HK-2 (cell line): ENCODE measurements at regions not wholly inside any gene's neighbourhood (a gene's known extent, or its start where the extent isn't known, plus 50 kb on each side); places are given as distances from the start of the nearest gene placed in this dataset.
"Not testable (repeated sequence)": the region's sequence is repeated elsewhere in the genome, so short reads cannot be mapped to it uniquely, and the experiment has no call there.

ENCODE experiments used
- DNase-seq: peaks from one replicate; pipeline ENCODE4 v3.0.0-alpha.2; 2018; ENCODE audit not compliant: unreplicated experiment

DNA sequence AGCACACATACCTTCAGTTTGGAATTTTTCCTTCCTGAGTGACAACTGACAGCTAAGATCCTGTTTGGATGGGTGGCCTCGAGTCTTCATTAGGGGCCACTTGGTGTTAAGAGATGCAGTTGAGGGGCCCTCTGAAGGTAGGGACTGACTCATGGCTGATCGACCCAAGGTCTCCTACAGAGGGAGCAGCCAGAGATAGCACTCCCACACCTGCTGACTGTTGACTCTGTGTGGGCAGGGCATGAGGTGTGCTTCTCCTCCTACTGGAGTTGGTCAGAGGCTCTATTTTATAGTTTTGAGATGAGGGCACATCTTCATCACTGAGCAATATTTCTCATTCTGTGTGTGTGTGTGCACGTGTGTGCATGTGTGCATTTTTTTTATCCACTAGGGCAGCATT is 378.8 kb upstream of the PODXL start:
- DNase-seq, result no peak

DNA sequence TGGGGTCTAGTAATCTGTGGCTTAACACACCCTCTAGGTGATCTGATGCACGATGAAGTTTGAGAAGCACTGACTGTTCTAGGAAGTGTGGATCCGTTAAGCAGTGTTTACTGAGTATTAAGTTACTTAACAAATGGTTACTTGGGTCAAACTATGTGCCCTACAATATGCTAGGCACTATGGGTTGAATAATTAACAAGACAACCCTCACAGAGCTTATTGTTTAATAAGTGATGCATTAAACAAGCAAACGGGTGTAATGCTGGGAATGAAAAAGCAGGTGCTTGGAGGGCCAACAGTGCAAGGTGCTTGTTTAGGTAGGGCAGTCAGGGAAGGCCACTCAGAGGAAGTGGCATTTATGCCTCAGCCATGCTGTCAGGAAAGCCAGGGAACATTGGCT is 378.0 kb upstream of the PODXL start:
- DNase-seq, result no peak

GRCh38 chr7:131933751-131934289 is 377.4 kb upstream of the PODXL start:
- DNase-seq, result no peak

DNA sequence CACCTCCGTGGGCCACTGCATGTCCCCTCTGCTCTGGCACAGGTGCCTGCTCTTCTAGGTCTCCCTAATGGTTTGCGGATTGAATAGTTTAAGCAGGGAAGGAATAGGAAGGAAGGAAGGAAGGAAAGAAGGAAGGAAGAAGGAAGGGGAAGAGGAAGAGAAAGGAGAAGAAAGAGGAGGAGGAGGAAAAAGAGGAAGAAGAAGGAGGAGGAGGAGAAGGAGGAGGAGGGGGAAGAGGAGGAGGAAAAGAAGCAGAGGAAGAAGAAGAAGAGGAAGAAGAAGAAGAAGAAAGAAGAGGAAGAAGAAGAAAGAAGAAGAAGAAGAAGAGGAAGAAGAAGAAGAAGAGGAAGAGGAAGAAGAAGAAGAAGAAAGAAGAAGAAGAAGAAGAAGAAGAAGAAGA is 376.8 kb upstream of the PODXL start:
- DNase-seq, result not testable (repeated sequence)

DNA sequence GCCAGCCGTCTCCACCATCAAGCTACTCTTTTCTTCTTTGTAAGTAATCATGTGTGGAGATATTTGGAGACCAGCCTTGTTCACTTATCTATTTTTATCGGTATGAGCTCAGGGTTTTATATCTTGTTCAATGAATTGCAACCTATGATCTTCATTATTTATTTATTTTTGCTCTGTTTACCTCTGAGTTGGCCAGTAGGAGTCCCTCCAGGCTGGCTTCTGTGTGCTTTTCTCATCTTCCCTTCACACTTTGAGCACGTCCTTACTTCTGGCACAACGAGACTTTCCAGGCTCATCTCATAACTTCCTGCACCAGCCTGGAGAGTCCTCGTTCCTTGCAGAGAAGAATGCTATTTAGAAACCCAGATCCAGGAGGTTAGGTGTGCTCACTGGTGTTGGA is 375.8 kb upstream of the PODXL start:
- no peak for DNase-seq

GRCh38 chr7:131931370-131931769 is 374.9 kb upstream of the PODXL start:
- no peak for DNase-seq

DNA sequence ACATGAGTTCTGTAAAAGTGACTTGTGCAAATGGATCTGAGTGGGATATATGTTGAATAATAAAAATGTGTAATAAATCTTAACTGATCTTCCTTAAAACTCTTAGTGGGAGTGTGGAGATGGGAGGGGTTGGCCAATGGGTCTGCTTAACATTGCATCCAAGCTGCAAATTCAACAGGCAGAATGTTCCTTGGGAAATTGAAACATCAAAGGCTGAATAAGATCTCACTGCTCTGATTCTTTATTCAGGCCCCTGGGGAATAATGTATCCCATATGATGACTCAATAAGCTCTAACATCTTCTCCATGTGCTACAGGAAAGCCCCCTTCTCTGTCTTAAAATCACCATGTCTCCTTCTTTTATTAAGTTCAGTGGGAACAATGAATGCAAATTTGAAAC is 373.2 kb upstream of the PODXL start:
- no peak for DNase-seq

- no peak for DNase-seq
These were observed 371.5 kb upstream of the PODXL start for GRCh38 chr7:131927770-131928423.

DNA sequence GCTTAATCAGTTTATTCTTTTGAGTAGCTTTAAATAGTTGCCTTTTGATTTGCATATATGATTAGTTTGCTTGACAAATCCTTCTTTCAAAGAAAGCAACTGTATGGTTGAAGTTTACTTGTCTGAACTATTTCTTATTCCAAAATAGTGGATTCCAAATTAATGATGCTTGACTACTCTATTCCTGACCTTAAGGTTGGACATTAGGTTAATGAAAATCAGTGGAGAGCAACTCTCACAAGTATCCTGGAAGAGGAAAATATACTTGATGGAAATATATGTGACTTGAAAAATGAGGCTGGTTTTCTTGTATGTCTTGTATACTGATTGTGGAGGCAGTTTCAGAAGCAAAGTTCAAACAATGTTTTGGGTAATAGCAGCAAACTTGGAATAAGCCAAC is 369.2 kb upstream of the PODXL start:
- DNase-seq, result no peak

GRCh38 chr7:131924857-131925256 is 368.4 kb upstream of the PODXL start:
- DNase-seq, result no peak

DNA sequence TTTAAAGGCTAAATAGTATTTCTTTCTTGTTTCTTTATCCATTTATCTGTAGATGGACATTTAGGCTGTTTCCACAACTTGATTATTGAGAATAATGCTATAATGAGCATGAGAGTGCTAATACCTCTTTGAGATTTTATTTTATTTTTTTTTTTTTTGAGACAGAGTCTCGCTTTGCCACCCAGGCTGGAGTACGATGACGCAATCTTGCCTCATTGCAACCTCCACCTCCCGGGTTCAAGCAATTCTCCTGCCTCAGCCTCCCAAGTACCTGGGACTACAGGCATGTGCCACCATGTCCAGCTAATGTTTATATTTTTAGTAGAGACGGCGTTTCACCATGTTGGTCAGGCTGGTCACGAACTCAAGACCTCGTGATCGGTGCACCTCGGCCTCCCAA is 366.5 kb upstream of the PODXL start:
- not testable (repeated sequence) for DNase-seq

DNA sequence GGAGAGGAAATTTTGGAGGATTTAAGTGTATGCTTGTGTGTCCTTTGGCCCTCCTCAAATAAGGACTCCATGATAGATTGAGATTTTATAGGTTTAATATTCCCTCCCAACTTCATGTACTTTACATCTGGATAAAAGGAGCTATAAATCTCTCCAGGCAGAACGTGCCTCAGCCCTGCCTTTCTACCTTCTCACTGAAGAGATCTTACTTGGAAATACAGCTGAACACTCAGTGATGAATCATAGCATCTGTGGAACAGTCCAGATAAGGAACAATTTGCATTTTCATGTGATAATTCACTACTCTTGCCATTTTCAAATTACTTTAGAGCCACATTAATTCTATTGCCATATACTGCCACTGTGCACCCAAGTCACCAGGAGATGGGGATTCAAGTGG is 364.6 kb upstream of the PODXL start:
- DNase-seq, result no peak

- no peak for DNase-seq
These were observed 363.7 kb upstream of the PODXL start for GRCh38 chr7:131919920-131920709.

GRCh38 chr7:131911112-131911511 is 354.7 kb upstream of the PODXL start:
- no peak for DNase-seq

GRCh38 chr7:131909151-131909768 is 352.8 kb upstream of the PODXL start:
- DNase-seq, result no peak

DNA sequence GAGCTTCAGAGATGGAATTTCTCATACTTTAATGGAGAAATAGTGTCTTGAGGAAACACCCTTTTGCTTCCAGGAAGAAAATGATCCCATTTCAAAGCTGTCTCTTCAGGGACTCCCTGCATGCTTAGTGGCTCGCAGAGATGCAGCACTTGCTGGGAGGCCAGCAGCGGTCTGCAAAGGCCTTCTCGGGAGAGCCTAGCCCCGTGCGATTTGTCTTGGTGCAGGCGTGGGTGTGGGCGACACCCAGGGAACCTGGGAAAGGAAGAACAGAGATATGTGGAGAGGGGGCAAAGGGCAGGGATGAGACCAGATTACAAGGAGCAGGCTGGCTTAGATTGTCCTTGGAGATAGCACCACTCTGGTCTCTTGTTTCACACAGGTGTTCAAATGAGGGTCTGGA is 352.3 kb upstream of the PODXL start:
- no peak for DNase-seq

DNA sequence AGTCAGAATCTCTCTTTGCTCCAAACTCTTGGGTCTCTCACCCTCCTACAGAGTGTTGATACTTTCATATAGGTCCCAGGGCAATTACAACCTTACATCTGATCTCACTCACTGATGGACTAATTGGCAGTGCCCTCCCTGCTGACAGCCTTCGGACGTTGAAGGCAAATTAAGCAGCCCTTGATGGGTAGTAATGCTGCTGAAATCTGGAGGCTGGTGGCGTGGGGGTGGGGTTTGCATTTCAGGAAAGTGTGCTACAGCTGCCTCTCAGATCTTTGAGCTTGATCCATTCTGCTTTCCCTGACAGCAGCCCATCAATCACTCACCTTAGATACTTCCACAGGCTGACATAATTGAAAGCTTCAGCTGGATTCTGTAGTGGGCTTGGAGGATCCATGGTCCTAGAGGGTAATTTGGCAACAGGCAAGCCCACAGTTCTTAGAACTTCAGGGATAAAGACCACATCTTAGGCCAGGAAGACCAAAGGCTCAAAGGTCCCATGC is 349.1 kb upstream of the PODXL start:
- no peak for DNase-seq

DNA sequence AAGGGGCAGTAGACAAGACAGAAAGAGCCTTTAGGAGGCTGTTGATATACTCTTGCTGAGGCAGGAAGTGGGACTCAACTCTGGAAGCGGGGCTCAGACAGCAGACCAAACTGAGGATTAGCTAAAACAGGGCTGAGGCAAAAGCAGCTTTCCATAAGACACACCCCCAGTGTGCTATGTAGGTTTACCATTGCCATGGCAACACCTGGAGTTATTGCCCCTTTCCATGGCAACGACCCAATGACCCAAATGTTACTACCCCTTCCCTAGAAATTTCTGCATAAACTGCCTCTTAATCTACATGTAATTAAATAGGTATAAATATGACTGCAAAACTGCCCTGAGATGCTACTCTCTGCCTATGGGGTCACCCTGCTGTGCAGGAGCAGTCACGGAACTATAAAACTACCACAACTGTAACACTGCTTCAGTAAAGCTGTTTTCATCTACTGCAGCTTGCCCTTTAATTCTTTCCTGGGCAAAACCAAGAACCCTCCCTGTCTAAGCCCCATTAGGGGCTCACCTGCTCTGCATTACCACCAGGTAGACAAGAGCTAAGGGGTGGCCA is 348.4 kb upstream of the PODXL start:
- no peak for DNase-seq

DNA sequence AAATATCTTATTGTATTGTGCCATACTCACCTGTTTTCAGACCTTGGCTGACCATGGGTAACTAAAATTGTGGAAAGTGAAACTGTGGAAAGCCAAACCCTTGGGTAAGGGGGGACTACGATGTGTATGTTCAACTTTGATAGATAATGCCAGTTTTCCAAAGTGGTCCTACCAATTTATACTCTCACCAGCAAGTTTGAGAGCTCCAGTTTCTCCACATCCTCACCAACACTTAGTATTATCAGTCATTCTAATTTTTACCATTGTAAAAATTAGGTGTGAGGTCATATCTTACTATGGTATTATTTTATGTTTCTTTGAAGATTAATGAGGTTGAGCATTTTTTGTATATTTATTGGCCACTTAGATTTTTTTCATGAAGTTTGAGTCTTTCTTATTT is 346.9 kb upstream of the PODXL start:
- no peak for DNase-seq

DNA sequence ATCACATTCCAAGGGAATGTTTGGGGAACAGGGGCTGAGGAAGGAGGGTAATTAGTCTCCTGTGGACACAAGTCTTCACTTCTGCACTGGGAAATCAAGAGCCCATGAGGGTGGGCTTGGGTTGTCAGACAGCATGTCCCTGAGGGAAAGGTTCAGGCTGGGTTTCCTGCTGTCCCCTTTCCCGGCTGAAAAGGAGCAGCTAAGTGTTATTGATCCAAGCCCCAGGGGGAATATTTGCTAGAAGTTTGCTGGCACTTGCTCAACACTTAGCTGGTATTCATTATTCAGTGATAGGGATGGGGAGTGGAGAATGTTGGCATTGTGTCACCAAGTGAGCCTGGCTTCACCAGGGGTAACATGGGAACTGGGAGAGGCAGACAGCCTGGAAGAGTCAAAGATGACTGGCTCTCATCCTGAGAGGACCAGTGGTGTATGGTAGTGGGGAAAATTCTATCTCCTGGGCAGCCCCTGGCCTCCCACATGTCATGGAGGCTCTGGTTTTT is 344.4 kb upstream of the PODXL start:
- no peak for DNase-seq

- DNase-seq, result no peak
These were observed 343.0 kb upstream of the PODXL start for GRCh38 chr7:131899271-131900030.
